Amygdala (tissue), 56 donors: ENCODE measurements at regions not wholly inside any gene's neighbourhood (a gene's known extent, or its start where the extent isn't known, plus 50 kb on each side); places are given as distances from the start of the nearest gene placed in this dataset.

Experiments used
- DNase-seq, 56 donors: peaks; one replicate each; lab custom pipeline; 2025; lab: John Stamatoyannopoulos, UW

- no peak for DNase-seq
Observed at GRCh38 chr15:68871507-68871906, 50.8 kb upstream of the ANP32A start.

GRCh38 chr15:68874788-68875187 is 54.1 kb upstream of the ANP32A start:
- DNase-seq, result no peak

- peak; percentile 22 to 96 (median 76) for DNase-seq
Observed at GRCh38 chr15:68875377-68876116, 54.8 kb upstream of the SPESP1 start.

- DNase-seq, result no peak
Observed at GRCh38 chr15:68877626-68878025, 52.7 kb upstream of the SPESP1 start.

GRCh38 chr15:68880382-68880781 is 49.9 kb upstream of the SPESP1 start:
- DNase-seq, result no peak
